IPS-NIHi7 (cell line): ENCODE measurements at regions not wholly inside any gene's neighbourhood (a gene's known extent, or its start where the extent isn't known, plus 50 kb on each side); places are given as distances from the start of the nearest gene placed in this dataset.
"Not testable (repeated sequence)": the region's sequence is repeated elsewhere in the genome, so short reads cannot be mapped to it uniquely, and the experiment has no call there.

ENCODE experiments used
- DNase-seq: peaks from one replicate; pipeline ENCODE4 v3.0.0; 2012; ENCODE audit warnings: mixed read lengths; ENCODE audit errors: extremely low spot score

DNA sequence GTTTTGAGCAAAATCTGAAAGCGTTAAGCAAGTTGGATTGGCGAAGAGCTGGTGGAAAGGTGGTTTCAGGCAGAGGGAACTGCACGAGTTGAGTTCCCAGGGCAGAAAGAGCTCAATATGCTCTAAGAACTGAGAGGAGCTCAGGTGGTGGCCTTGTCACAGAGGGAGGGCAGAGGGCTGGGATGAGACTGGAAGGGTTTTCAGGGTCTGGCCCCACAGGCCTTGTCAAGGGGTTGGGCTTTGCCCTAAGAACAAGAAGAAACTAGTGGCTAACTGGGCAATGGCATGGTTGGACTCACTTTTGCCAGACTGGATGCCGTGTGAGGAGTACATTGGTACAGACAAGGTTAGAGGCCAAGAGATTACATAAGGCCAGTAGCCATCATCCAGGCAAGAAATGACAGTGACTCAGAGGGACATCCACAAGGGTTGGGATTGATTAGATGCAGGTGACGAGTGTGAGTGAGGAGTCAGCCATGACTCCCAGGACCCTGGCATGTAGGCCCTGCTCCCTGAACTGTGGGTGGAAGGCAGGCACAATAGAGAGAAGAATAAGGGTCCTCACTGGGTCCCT, 75.1 kb upstream of the SMIM23 start:
- no peak for DNase-seq

DNA sequence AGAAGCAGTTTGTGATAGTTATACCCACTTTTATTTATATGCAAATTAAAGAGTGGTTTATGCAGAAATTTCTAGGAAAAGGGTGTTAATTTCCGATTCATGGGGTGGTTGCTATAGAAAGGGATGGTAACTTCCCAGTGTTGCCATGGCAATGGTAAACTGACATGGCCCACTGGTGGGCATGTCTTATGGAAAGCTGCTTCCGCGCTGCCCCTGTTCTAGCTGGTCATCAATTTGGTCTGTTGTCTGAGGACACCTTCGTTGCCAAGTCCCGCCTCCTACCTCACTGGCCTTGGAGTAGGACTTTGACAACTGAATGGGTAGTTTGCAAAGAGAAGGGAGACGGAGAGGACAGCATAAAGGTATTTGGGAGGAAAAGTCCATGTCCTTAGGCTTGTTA, 74.0 kb upstream of the SMIM23 start:
- no peak for DNase-seq

DNA sequence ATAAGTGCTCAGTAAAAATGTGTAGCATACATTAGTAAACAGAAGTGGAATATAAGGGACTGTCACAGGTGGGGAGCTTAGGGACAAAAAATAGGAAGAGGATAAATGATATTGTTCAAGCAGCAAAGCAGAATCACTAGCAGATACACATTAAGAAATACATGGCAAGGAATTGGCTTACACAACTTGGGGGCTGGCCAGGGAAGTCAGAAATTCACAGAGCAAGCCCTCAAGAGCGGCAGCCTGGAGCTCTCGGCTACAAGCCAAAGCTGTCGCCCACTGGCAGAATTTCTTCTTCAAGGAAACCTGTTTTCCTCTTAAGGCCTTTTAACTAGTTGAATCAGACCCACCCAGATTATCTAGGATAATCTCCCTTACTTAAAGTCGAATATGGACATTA, 73.0 kb upstream of the SMIM23 start:
- DNase-seq = no peak

DNA sequence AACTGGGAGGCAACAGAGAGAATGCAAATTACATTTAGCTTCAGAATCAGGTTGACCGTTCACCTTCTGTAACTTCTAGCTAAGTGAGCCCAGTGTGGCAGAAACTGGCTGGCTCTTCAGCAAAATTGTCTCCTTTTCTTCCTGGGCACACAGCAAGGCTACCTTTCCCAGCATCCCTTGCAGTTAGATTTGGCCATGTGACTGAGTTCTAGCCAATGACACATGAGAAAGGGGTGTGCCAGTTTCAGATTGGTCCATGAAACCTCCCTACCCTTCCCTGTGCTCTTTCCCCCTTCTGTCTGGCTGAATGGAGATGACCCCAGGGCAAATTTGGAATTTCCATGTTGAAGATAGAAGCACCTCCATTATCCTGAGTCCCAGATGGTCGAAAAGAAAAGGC, 72.5 kb upstream of the SMIM23 start:
- no peak for DNase-seq

DNA sequence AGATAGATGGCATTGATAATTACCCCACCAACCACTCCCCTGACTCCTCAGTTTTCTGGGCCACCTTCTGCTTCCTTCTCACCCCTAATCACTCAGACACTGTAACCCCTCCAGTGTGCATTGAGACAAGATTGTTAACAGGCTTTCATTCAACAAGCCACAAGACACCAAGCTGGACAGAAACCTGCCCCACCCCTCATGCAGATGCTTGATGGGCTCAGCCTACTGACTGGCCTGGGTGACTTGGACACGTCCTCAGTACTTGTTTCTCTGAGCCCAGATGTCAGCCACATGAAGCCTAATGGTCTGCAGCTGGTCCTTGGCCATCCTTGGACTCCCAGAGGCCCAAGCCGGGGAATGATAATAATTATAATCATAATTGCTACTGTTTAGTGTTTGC, 71.4 kb upstream of the SMIM23 start:
- DNase-seq = no peak

DNA sequence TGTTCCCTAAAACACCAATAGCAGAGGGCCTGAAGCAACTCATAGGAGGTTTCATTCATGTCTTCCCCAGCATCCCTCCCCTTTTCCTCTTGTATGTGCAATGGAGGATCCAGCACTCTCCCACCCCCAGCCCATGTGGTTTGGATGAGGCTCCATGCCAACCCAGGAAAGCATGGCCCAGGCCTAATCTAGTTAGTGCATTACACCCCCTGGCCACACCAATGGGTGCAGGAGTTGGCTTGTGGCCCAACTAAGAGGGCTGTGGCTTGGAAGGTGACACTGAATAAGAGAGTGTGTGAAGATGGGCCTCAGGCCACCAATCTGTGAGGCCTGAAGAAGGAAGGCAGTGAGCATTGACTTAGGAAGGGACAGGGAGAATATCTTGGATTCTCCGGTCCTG, 70.8 kb upstream of the SMIM23 start:
- DNase-seq = no peak

DNA sequence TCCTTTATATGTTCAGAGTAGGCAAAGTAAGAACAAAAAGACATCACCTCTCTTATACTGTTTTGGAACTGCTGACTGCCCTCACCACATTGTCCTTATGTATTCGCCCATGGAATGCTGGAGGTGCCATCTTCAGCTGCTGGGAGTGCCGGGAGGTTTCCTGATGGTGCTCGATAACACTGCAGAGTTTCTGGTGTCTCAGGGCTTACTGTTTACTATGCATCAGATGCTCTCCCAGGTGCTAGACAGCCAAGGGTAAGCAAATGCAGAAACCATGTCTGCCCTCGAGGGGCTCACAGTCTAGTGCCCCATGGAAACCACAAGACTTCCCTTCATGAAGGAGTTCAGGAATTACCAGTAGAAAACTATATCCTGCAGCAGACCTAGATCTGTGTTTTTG, 70.1 kb upstream of the SMIM23 start:
- no peak for DNase-seq

DNA sequence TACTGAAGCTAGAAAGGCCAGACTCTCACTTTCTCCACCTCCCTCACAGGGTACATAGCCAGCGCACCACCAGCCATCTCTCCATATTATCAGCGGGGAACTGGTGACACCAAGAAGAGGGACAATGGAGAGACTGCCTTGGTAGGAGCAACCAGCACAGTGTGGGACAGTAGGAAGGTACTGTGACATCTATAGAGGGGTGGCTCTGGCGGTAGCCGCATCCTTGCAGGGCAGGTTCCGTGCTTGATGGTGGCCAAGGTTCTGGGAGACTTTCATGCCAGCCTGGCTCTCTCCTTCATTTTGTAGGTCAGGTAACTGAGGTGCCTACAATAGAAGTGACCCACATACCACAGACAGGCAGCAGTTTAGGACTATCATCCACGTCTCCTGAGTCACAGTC, 65.5 kb upstream of the SMIM23 start:
- no peak for DNase-seq

DNA sequence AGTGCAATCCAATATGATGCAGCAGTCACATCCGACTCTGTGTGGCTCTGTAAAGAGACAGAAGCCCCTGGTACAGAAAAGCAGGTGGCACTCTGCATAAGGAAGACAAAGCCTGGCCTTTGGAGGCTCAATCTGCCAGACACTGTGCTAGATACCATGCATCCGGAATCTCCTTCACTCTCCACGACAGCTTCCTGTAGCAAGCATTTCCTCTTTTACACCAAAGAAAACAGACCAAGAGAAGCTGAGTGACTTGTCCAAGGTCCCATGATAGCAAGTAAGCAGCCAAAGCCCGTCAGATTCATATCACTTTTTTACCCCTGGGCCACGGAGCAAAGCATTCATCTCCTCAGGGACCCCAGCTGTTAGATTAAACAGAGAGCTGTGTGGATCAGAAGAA, 64.2 kb upstream of the SMIM23 start:
- no peak for DNase-seq

DNA sequence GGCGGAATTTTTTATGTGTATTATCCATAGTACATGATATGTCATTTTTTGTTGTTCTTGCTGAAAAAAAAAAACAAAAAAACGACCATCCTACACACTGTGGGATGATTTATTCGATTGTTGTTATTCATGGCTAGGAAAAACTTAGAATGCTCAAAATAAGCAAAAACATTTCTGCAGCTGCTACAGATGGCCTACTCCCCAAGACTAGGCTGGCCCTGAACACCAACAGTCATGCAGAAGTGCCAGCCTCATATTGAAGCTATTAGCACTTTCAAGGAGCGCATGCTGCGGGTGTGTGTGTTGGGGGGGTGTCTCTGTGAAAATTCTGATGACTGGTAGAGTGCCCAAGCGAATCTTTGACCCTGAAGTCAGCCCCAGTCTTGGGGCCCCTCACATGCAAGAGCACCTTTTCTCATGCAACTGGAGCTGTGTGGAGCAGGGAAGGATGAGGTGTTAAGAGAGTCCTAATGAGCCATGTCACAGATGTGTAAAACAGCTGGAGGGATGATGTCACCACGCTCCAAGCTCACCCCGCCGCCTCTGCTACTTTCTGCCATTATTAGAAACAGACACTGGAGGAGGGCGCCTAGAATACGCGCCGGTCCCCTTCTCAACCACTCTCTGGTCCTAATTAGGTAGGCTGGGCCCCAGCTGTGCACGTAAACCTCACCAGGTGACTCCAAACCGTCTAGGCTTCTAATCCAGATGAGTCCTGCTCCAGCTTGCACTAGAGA, 61.0 kb upstream of the SMIM23 start:
- DNase-seq = no peak

DNA sequence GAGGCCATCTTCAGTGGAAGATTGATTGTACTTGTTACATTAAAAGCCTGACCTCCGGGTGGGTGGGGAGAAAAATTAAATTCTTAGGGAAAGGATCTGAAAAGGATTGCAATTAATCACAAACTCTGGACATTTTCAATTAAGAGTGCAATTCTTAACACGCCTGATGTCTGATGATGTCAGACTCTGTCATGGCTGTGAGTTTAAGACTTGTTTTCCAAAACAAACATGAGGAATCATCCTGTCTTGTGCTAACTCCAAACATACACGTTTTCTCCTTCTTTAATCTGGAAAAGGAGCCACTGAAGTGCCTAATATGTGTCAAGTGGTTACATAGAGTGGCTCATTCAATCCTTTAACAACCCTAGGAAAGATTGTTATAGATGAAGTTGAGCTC, 60.4 kb upstream of the SMIM23 start:
- DNase-seq = no peak

DNA sequence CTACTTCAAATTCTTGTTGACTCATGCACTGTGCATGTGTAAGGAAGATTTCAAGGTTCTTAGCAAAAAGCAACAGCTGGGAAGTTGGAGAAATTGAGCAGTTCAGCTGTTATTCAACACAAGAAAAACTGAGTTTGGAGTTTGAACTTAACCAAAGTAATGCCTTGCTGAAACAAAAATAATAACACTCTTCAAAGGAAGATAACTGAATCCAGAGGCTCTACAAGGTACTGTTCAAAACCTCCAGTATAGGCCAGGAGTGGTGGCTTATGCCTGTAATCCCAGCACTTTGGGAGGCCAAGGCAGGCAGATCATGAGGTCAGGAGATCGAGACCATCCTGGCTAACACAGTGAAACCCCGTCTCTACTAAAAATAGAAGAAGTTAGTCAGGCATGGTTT, 58.8 kb upstream of the SMIM23 start:
- not testable (repeated sequence) for DNase-seq

DNA sequence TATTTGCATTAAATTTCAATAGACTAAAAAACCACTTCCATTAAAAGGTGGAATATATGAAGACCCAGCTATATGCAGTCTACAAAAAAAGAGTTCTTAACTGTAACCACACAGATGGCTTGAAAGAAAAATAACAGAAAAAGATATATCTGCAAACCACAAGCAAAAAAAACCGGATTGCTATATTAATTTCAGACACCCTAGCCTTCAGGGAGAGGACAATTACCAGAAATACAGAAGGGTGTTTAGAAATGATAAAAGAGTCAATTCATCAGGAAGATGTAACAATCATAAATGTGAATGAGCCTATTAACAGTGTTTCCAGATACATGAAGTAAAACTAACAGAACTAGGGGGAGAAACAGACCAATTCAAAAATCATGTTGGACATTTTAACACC, 56.9 kb upstream of the SMIM23 start:
- no peak for DNase-seq
